CD14-positive monocyte (primary cell): ENCODE measurements at regions not wholly inside any gene's neighbourhood (a gene's known extent, or its start where the extent isn't known, plus 50 kb on each side); places are given as distances from the start of the nearest gene placed in this dataset.
A peak's percentile ranks its signal among the peaks of the same experiment; 100 is the strongest.

Experiments
- DNase-seq, 3 donors: peaks; one replicate each; pipeline ENCODE4 v3.0.0-alpha.2; 2011 to 2022
- H2AFZ ChIP-seq: 2 replicates; pipeline ENCODE4 v1.6.0; 2012; ENCODE audit warnings: mild to moderate bottlenecking, low read depth, low read length, inconsistent platforms; ENCODE audit not compliant: insufficient read depth, poor library complexity, severe bottlenecking
- H3K27ac ChIP-seq, 2 donors: 1 replicate in 1 of 2; 2 replicates in 1 of 2; pipeline ENCODE4 v1.5.1; 2012 to 2013; ENCODE audit warnings: low read length in 2 of 2, control low read depth in 1 of 2, inconsistent platforms in 1 of 2, low read depth in 1 of 2, mild to moderate bottlenecking in 1 of 2
- H3K27me3 ChIP-seq, 2 donors: one replicate each; pipeline versions ENCODE4 v1.6.0 to v1.6.1; 2011 to 2013; ENCODE audit warnings: low read length in 2 of 2; ENCODE audit not compliant: control insufficient read depth in 2 of 2, insufficient read depth in 2 of 2
- H3K36me3 ChIP-seq, 2 donors: replicated peaks in 1 of 2; 1 replicate in 1 of 2; 2 replicates in 1 of 2; pipeline versions ENCODE4 v1.5.1 to v1.6.1; 2012 to 2013; ENCODE audit warnings: low read length in 2 of 2, control low read depth in 1 of 2, inconsistent platforms in 1 of 2, mild to moderate bottlenecking in 1 of 2; ENCODE audit not compliant: insufficient read depth in 2 of 2, control insufficient read depth in 1 of 2
- H3K4me1 ChIP-seq, 2 donors: 1 replicate in 1 of 2; 2 replicates in 1 of 2; pipeline versions ENCODE4 v1.5.1 to v1.6.1; 2012 to 2013; ENCODE audit warnings: low read length in 2 of 2, control low read depth in 1 of 2, inconsistent platforms in 1 of 2, mild to moderate bottlenecking in 1 of 2, moderate library complexity in 1 of 2; ENCODE audit not compliant: insufficient read depth in 2 of 2, control insufficient read depth in 1 of 2
- H3K4me2 ChIP-seq: replicated peaks from 2 replicates; pipeline ENCODE3; 2012; ENCODE audit warnings: low read length, moderate library complexity, mild to moderate bottlenecking; ENCODE audit not compliant: poor library complexity, severe bottlenecking; ENCODE audit errors: extremely low read depth
- H3K4me3 ChIP-seq, 3 experiments: fragments of 200-600 bp in 1 of 3; sonication (generic) in 1 of 3; replicated peaks in 1 of 3; 1 replicate in 2 of 3; 2 replicates in 1 of 3; pipeline ENCODE4 v1.5.1; 2011 to 2013; ENCODE audit warnings: low read length in 3 of 3, mild to moderate bottlenecking in 3 of 3, control low read depth in 2 of 3, low read depth in 2 of 3, inconsistent platforms in 1 of 3, moderate library complexity in 1 of 3
- H3K79me2 ChIP-seq: 2 replicates; pipeline ENCODE4 v1.6.0; 2012; ENCODE audit warnings: mild to moderate bottlenecking, control low read depth, inconsistent platforms, low read length, moderate library complexity; ENCODE audit not compliant: insufficient read depth
- H3K9ac ChIP-seq: 2 replicates; pipeline ENCODE4 v1.6.0; 2017; ENCODE audit warnings: low read length, mild to moderate bottlenecking; ENCODE audit not compliant: insufficient read depth, poor library complexity, severe bottlenecking
- H3K9me3 ChIP-seq, 2 donors: replicated peaks in 1 of 2; 1 replicate in 1 of 2; 2 replicates in 1 of 2; pipeline versions ENCODE4 v1.5.1 to v1.6.1; 2012 to 2013; ENCODE audit warnings: low read length in 2 of 2, control low read depth in 1 of 2; ENCODE audit not compliant: control insufficient read depth in 1 of 2, insufficient read depth in 1 of 2
- H4K20me1 ChIP-seq: 2 replicates; pipeline ENCODE4 v1.6.0; 2012; ENCODE audit warnings: mild to moderate bottlenecking, low read length, control low read depth, moderate library complexity; ENCODE audit not compliant: insufficient read depth
- H3K27ac Mint-ChIP-seq, 7 donors: one replicate each; pipeline ENCODE4 v1.8.0; 2020; ENCODE audit warnings: mild to moderate bottlenecking in 7 of 7, mixed read lengths in 7 of 7, moderate library complexity in 6 of 7, inconsistent platforms in 2 of 7
- H3K27me3 Mint-ChIP-seq, 3 donors: one replicate each; pipeline ENCODE4 v1.8.0; 2021 to 2022; ENCODE audit warnings: low read depth in 3 of 3, mild to moderate bottlenecking in 3 of 3, mixed read lengths in 3 of 3, moderate library complexity in 3 of 3, inconsistent platforms in 1 of 3
- H3K36me3 Mint-ChIP-seq, 2 donors: one replicate each; pipeline ENCODE4 v1.8.0; 2020; ENCODE audit warnings: mixed read lengths in 2 of 2, inconsistent platforms in 1 of 2, mild to moderate bottlenecking in 1 of 2
- H3K4me1 Mint-ChIP-seq: one replicate; pipeline ENCODE4 v1.8.0; 2020; ENCODE audit warnings: mild to moderate bottlenecking, mixed read lengths
- H3K4me3 Mint-ChIP-seq, 2 donors: one replicate each; pipeline ENCODE4 v1.8.0; 2020; ENCODE audit warnings: mild to moderate bottlenecking in 2 of 2, mixed read lengths in 2 of 2, moderate library complexity in 1 of 2
- H3K9me3 Mint-ChIP-seq, 7 donors: one replicate each; pipeline ENCODE4 v1.8.0; 2020 to 2022; ENCODE audit warnings: mixed read lengths in 7 of 7, mild to moderate bottlenecking in 6 of 7, moderate library complexity in 6 of 7, inconsistent platforms in 2 of 7
- WGBS: methylation state at CpG from one replicate; pipeline ENCODE4 v1.1.5; 2013; ENCODE audit warnings: missing lambda C conversion rate; ENCODE audit not compliant: insufficient coverage; 5-methylcytosine and 5-hydroxymethylcytosine counted together
- intact Hi-C, 2 donors: fragments of 100-400 bp; cut with micrococcal nuclease; formaldehyde crosslinking; loops; one replicate each; pipeline versions ENCODE4 v1.15.0 to v1.15.1; 2023
- TF ChIP-seq, protein P1 (sequence below): fragments of 200-600 bp; IDR thresholded peaks from one replicate; pipeline ENCODE4 v1.8.0; 2022; ENCODE audit warnings: antibody characterized with exemption, mild to moderate bottlenecking

DNA sequence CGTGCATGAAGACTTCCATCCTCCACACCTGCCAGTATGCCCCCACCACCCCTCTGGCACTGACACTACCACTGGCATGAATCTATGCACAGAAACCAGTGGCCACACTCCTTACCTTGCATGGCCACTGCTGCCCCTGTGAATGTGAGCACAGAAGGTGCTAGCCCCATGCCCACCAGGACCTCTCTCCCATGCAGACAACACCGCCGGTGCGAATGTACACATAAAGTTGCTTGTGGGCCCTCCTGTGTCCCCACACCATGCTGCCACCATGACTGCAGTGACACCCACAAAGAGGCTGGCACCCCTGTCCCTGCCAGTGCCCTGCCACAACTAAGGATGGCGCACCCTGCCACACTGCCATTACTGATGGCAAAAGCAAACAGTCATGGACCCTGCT lies 289.5 kb upstream of the KCND2 start:
- intact Hi-C loops, result no loop called here
- no peak overlapping the region for H3K9ac ChIP-seq
- no peaks in the 10 kb centered on the region for H3K4me1 Mint-ChIP-seq
- no peak overlapping the region for H3K27ac ChIP-seq
- H4K20me1 ChIP-seq, result no peaks in the 10 kb centered on the region
- no peak overlapping the region for H3K27ac Mint-ChIP-seq
- H2AFZ ChIP-seq, result no peak overlapping the region
- no peaks in the 10 kb centered on the region for H3K36me3 ChIP-seq
- H3K4me3 Mint-ChIP-seq, result no peak overlapping the region
- TF ChIP-seq, protein P1, sequence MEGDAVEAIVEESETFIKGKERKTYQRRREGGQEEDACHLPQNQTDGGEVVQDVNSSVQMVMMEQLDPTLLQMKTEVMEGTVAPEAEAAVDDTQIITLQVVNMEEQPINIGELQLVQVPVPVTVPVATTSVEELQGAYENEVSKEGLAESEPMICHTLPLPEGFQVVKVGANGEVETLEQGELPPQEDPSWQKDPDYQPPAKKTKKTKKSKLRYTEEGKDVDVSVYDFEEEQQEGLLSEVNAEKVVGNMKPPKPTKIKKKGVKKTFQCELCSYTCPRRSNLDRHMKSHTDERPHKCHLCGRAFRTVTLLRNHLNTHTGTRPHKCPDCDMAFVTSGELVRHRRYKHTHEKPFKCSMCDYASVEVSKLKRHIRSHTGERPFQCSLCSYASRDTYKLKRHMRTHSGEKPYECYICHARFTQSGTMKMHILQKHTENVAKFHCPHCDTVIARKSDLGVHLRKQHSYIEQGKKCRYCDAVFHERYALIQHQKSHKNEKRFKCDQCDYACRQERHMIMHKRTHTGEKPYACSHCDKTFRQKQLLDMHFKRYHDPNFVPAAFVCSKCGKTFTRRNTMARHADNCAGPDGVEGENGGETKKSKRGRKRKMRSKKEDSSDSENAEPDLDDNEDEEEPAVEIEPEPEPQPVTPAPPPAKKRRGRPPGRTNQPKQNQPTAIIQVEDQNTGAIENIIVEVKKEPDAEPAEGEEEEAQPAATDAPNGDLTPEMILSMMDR, result no peak
- 97% methylated on average over 5 of the region's 5 CpGs for WGBS
- H3K9me3 Mint-ChIP-seq, result peaks cover 5 to 19% (median 7%) of the 10 kb centered on the region in 7 donors
- H3K9me3 ChIP-seq, result peaks cover 0 to 12% of the 10 kb centered on the region in 2 donors
- peaks cover 0 to 2% (median 0%) of the 10 kb centered on the region in 3 donors for H3K27me3 Mint-ChIP-seq
- H3K79me2 ChIP-seq, result no peaks in the 10 kb centered on the region
- H3K4me2 ChIP-seq, result no peak overlapping the region
- no peak overlapping the region for H3K4me3 ChIP-seq
- H3K4me1 ChIP-seq, result no peaks in the 10 kb centered on the region
- no peaks in the 10 kb centered on the region for H3K27me3 ChIP-seq
- peak in 1 of 3 donors; percentile 2 for DNase-seq
- no peaks in the 10 kb centered on the region for H3K36me3 Mint-ChIP-seq

GRCh38 chr7:119984247-119984646 lies 288.7 kb upstream of the KCND2 start:
- Mint-ChIP-seq H3K27me3 (peaks cover 0 to 2% (median 0%) of the 10 kb centered on the region in 3 donors), H3K4me1 (no peaks in the 10 kb centered on the region), H3K9me3 (peaks cover 5 to 19% (median 7%) of the 10 kb centered on the region in 7 donors), H3K27ac (no peak overlapping the region), H3K36me3 (no peaks in the 10 kb centered on the region), H3K4me3 (no peak overlapping the region)
- Histone ChIP-seq H3K36me3 (no peaks in the 10 kb centered on the region), H3K4me3 (no peak overlapping the region), H3K27me3 (no peaks in the 10 kb centered on the region), H3K9me3 (peaks cover 0 to 12% of the 10 kb centered on the region in 2 donors), H3K9ac (no peak overlapping the region), H2AFZ (no peak overlapping the region), H3K27ac (no peak overlapping the region), H3K79me2 (no peaks in the 10 kb centered on the region), H4K20me1 (no peaks in the 10 kb centered on the region), H3K4me2 (no peak overlapping the region), H3K4me1 (no peaks in the 10 kb centered on the region)
- intact Hi-C loops, result no loop called here
- no peak for DNase-seq
- no CpG with 5 or more reads among the region's 3 CpGs for WGBS
- TF ChIP-seq, protein P1, result no peak
